Colonic mucosa (tissue), 4 donors: ENCODE measurements at regions not wholly inside any gene's neighbourhood (a gene's known extent, or its start where the extent isn't known, plus 50 kb on each side); places are given as distances from the start of the nearest gene placed in this dataset.

Experiments used
- DNase-seq: peaks from one replicate; pipeline ENCODE4 v3.0.0-alpha.2; 2020
- H3K27ac ChIP-seq: fragments of 200-600 bp; one replicate; pipeline ENCODE4 v1.8.0; 2021
- H3K27me3 ChIP-seq: fragments of 200-600 bp; one replicate; pipeline ENCODE4 v1.8.0; 2021
- H3K36me3 ChIP-seq: fragments of 200-600 bp; one replicate; pipeline ENCODE4 v1.8.0; 2021
- H3K4me1 ChIP-seq: fragments of 200-600 bp; one replicate; pipeline ENCODE4 v1.8.0; 2021; ENCODE audit warnings: mild to moderate bottlenecking
- H3K4me3 ChIP-seq: fragments of 200-600 bp; one replicate; pipeline ENCODE4 v1.8.0; 2021
- H3K9ac ChIP-seq, 2 donors: one replicate each; pipeline ENCODE4 v1.7.0; 2013; ENCODE audit warnings: control low read depth in 2 of 2, low read depth in 2 of 2, low read length in 2 of 2
- H3K9me3 ChIP-seq: fragments of 200-600 bp; one replicate; pipeline ENCODE4 v1.8.0; 2021
- intact Hi-C: fragments of 100-400 bp; cut with DNase I; formaldehyde crosslinking; loops from one replicate; pipeline ENCODE4 v1.14.1; 2022
- TF ChIP-seq, protein P1 (sequence below): fragments of 200-600 bp; IDR thresholded peaks from one replicate; pipeline ENCODE4 v1.8.0; 2022; ENCODE audit warnings: antibody characterized with exemption, mild to moderate bottlenecking
- donor health status: healthy.
- donor health status: DM: no; HTN: no; CAD: no.
- donor health status: DM: no; HTN: no; CAD: no.

- no peak for DNase-seq
- TF ChIP-seq, protein P1, sequence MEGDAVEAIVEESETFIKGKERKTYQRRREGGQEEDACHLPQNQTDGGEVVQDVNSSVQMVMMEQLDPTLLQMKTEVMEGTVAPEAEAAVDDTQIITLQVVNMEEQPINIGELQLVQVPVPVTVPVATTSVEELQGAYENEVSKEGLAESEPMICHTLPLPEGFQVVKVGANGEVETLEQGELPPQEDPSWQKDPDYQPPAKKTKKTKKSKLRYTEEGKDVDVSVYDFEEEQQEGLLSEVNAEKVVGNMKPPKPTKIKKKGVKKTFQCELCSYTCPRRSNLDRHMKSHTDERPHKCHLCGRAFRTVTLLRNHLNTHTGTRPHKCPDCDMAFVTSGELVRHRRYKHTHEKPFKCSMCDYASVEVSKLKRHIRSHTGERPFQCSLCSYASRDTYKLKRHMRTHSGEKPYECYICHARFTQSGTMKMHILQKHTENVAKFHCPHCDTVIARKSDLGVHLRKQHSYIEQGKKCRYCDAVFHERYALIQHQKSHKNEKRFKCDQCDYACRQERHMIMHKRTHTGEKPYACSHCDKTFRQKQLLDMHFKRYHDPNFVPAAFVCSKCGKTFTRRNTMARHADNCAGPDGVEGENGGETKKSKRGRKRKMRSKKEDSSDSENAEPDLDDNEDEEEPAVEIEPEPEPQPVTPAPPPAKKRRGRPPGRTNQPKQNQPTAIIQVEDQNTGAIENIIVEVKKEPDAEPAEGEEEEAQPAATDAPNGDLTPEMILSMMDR: no peak
- Histone ChIP-seq H3K4me3 (no peak overlapping the region), H3K4me1 (no peaks in the 10 kb centered on the region), H3K9ac (no peak overlapping the region), H3K36me3 (no peaks in the 10 kb centered on the region), H3K27me3 (no peaks in the 10 kb centered on the region), H3K27ac (no peak overlapping the region), H3K9me3 (no peaks in the 10 kb centered on the region)
- intact Hi-C loops: no loop called here
Measured at GRCh38 chr6:4512051-4512471, 264.1 kb upstream of the CDYL start.

- Histone ChIP-seq H3K27ac (no peak overlapping the region), H3K9me3 (no peaks in the 10 kb centered on the region), H3K9ac (no peak overlapping the region), H3K4me1 (no peaks in the 10 kb centered on the region), H3K36me3 (no peaks in the 10 kb centered on the region), H3K4me3 (no peak overlapping the region), H3K27me3 (no peaks in the 10 kb centered on the region)
- intact Hi-C loops: no loop called here
- DNase-seq: no peak
- TF ChIP-seq, protein P1: no peak
Measured at GRCh38 chr6:4511641-4512020, 264.6 kb upstream of the CDYL start.

DNA sequence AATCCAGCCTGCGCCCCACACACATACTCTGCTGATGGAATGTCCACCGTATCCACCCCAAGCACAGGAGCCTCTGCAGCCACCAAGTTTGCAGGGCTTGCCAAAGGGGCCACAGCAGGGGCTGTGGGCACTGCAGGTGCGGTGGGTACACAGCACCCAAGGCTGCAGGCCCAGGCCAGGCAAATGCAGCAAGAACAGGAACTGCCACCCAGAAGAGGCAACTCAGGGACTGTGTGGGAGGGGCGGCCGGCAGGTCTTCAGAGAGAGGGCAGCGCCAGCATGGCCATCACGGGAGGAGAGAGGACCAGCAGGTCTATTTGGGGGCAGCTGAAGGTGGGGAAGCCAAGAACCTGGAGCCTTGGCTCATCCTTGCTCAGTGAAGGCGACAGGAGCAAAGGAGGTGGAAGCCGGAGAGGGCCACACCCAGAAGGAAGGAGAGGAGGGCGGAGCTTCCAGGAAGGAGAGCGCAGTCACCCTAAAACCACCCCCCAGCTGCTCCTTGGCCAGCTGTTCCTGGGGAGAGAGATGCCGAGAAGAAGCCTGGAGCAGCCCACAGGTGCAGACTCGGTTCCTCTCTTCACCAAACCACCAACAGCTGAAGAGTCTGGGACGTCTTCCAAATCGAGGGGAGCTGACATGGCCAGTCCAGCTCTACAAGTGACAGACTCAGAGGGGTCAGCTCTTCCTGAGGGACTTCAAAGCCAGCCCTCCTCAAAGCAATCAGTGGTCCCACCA lies 265.1 kb upstream of the CDYL start:
- DNase-seq: no peak
- Histone ChIP-seq H3K4me3 (no peak overlapping the region), H3K27me3 (no peaks in the 10 kb centered on the region), H3K4me1 (no peaks in the 10 kb centered on the region), H3K9ac (no peak overlapping the region), H3K9me3 (no peaks in the 10 kb centered on the region), H3K36me3 (no peaks in the 10 kb centered on the region), H3K27ac (no peak overlapping the region)
- intact Hi-C loops: no loop called here
- TF ChIP-seq, protein P1: no peak

GRCh38 chr6:4510317-4510716 lies 265.9 kb upstream of the CDYL start:
- Histone ChIP-seq H3K4me1 (no peaks in the 10 kb centered on the region), H3K27ac (no peak overlapping the region), H3K4me3 (no peak overlapping the region), H3K9ac (no peak overlapping the region), H3K27me3 (no peaks in the 10 kb centered on the region), H3K36me3 (no peaks in the 10 kb centered on the region), H3K9me3 (no peaks in the 10 kb centered on the region)
- TF ChIP-seq, protein P1: no peak
- intact Hi-C loops: no loop called here
- DNase-seq: no peak

- Histone ChIP-seq H3K4me1 (no peaks in the 10 kb centered on the region), H3K27me3 (no peaks in the 10 kb centered on the region), H3K4me3 (no peak overlapping the region), H3K9ac (no peak overlapping the region), H3K27ac (no peak overlapping the region), H3K9me3 (no peaks in the 10 kb centered on the region), H3K36me3 (no peaks in the 10 kb centered on the region)
- no peak for DNase-seq
- TF ChIP-seq, protein P1: no peak
- intact Hi-C loops: no loop called here
Measured at GRCh38 chr6:4509506-4509905, 266.7 kb upstream of the CDYL start.
